H1 (cell line): ENCODE measurements at regions not wholly inside any gene's neighbourhood (a gene's known extent, or its start where the extent isn't known, plus 50 kb on each side); places are given as distances from the start of the nearest gene placed in this dataset.

ENCODE experiments used
- KDM4A ChIP-seq: IDR thresholded peaks from one replicate; pipeline ENCODE4 v1.7.1; 2012; ENCODE audit warnings: low read depth, mild to moderate bottlenecking, moderate library complexity, low read length, inconsistent platforms; ENCODE audit not compliant: severe bottlenecking
- TAF7 ChIP-seq: optimal IDR thresholded peaks from 2 replicates; pipeline ENCODE3; 2011; ENCODE audit warnings: low read depth, mild to moderate bottlenecking, inconsistent platforms, low read length, moderate library complexity, borderline replicate concordance

GRCh38 chr6:14596410-14596809, 478.8 kb downstream of the CD83 start (continued):
- TF ChIP-seq TAF7: no peak
- TF ChIP-seq KDM4A: no peak
